ENCODE measurements at regions not wholly inside any gene's neighbourhood (a gene's known extent, or its start where the extent isn't known, plus 50 kb on each side); places are given as distances from the start of the nearest gene placed in this dataset.
A peak's percentile ranks its signal among the peaks of the same experiment; 100 is the strongest.

DNA sequence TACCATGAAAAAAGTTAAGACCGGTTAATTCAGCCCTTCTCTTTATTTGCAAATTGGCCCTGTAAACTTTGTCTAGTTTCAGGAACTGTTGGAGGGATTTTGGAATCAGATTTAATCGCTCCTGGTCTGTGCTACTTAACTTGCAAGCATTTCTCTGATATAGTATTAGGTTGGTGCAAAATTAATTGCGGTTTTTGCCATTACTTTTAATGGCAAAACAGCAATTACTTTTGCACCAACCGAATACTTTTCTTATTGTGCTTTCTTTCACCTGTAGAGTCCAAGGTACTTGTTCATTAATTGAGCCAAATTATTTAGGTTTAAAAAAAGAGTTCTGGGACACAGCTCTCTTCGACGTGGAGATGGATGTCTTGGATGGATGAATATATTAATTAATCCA is 92.8 kb upstream of the HNRNPU start (continued):
- TF ChIP-seq ZNF530 (tag by site-specific recombination; IDR thresholded peaks at IDR 0.05; ENCODE audit: low read depth) (no peak), ZNF280D (tag by site-specific recombination; IDR thresholded peaks at IDR 0.05) (no peak), ZNF596 (tag by site-specific recombination; IDR thresholded peaks at IDR 0.05) (no peak)
- TF ChIP-seq, protein P1, sequence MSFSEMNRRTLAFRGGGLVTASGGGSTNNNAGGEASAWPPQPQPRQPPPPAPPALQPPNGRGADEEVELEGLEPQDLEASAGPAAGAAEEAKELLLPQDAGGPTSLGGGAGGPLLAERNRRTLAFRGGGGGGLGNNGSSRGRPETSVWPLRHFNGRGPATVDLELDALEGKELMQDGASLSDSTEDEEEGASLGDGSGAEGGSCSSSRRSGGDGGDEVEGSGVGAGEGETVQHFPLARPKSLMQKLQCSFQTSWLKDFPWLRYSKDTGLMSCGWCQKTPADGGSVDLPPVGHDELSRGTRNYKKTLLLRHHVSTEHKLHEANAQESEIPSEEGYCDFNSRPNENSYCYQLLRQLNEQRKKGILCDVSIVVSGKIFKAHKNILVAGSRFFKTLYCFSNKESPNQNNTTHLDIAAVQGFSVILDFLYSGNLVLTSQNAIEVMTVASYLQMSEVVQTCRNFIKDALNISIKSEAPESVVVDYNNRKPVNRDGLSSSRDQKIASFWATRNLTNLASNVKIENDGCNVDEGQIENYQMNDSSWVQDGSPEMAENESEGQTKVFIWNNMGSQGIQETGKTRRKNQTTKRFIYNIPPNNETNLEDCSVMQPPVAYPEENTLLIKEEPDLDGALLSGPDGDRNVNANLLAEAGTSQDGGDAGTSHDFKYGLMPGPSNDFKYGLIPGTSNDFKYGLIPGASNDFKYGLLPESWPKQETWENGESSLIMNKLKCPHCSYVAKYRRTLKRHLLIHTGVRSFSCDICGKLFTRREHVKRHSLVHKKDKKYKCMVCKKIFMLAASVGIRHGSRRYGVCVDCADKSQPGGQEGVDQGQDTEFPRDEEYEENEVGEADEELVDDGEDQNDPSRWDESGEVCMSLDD (tag by site-specific recombination; IDR thresholded peaks at IDR 0.05): no peak

GRCh38 chr1:244955661-244956060 is 91.3 kb upstream of the HNRNPU start:
- H3K36me3 ChIP-seq (ENCODE audit: control insufficient read depth in 2 of 2, insufficient read depth in 1 of 2, low read length in 2 of 2): no peaks in the 10 kb centered on the region
- no peak overlapping the region for H3K27ac ChIP-seq (ENCODE audit: extremely low read depth, low read depth, low read length)
- H3K9me3 ChIP-seq (ENCODE audit: control insufficient read depth, insufficient read depth, low read depth, low read length): no peaks in the 10 kb centered on the region
- TF ChIP-seq ZNF214 (tag by site-specific recombination; IDR thresholded peaks at IDR 0.05; ENCODE audit: borderline replicate concordance) (no peak), ZBTB1 (tag by site-specific recombination; IDR thresholded peaks at IDR 0.05) (no peak), HOXC10 (CRISPR knock-in tag; IDR thresholded peaks at IDR 0.05) (no peak), ZNF596 (tag by site-specific recombination; IDR thresholded peaks at IDR 0.05) (no peak), ELK4 (IDR thresholded peaks at IDR 0.05; ENCODE audit: borderline replicate concordance, low read depth, low read length) (no peak), ZNF354C (tag by site-specific recombination; IDR thresholded peaks at IDR 0.05; ENCODE audit: borderline replicate concordance, low read depth) (no peak), ATF2 (tag by site-specific recombination; IDR thresholded peaks at IDR 0.05; ENCODE audit: low read depth) (no peak), ZNF292 (tag by site-specific recombination; IDR thresholded peaks at IDR 0.05; ENCODE audit: borderline replicate concordance, low read depth) (no peak), ZBTB17 (tag by site-specific recombination; IDR thresholded peaks at IDR 0.05) (no peak)
- CTCF ChIA-PET: no interaction called here
- no peak overlapping the region for H3K4me3 ChIP-seq (ENCODE audit: low read depth, low read length)
- no peaks in the 10 kb centered on the region for H3K4me1 ChIP-seq (ENCODE audit: control insufficient read depth, insufficient read depth, low read length)
- POLR2A ChIA-PET: no interaction called here

DNA sequence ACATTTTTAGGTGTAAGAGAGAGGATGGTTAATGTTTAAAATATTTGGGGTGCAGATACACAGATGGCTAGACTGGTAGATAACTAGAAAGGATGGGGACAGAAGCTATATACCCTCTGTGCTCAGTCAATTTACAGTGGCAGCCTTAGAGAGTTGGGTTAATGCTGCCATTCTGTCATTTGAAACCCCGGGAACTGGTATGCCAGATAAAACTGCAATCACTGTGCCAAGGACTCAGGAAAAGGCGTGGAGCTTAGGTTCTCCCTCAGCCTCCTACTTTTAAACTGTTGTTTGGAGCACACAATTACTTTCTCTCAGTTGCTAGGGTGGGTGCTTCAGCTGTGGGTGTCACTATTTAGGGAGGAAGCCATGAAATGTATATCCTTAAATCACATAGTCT is 90.0 kb upstream of the HNRNPU start:
- TF ChIP-seq ZNF658 (tag by site-specific recombination; IDR thresholded peaks at IDR 0.05): no peak
- TF ChIP-seq ZBTB20 (tag by site-specific recombination; IDR thresholded peaks at IDR 0.05): 0 out of 2 replicates have a peak, but pooled peaks have one; percentile 38
- ChIA-PET POLR2A (no interaction called here), CTCF (interaction anchor here (0.9 kb wide), 1 partner anchor 90 kb away, joined by 3 read pairs; no protein-coding TSS in a partner anchor)
- no peak overlapping the region for H3K27ac ChIP-seq (ENCODE audit: extremely low read depth, low read depth, low read length)
- no peaks in the 10 kb centered on the region for H3K4me1 ChIP-seq (ENCODE audit: control insufficient read depth, insufficient read depth, low read length)
- no peaks in the 10 kb centered on the region for H3K9me3 ChIP-seq (ENCODE audit: control insufficient read depth, insufficient read depth, low read depth, low read length)
- H3K36me3 ChIP-seq (ENCODE audit: control insufficient read depth in 2 of 2, insufficient read depth in 1 of 2, low read length in 2 of 2): no peaks in the 10 kb centered on the region
- H3K4me3 ChIP-seq (ENCODE audit: low read depth, low read length): no peak overlapping the region

Data from HEK293 (cell line).